Testis (tissue), 2 donors: ENCODE measurements at regions not wholly inside any gene's neighbourhood (a gene's known extent, or its start where the extent isn't known, plus 50 kb on each side); places are given as distances from the start of the nearest gene placed in this dataset.

ENCODE experiments used
- DNase-seq: peaks from one replicate; pipeline ENCODE4 v3.0.0-alpha.2; 2019
- H3K27ac ChIP-seq, 2 donors: fragments of 200-600 bp; sonication (generic); one replicate each; pipeline ENCODE4 v1.5.1; 2019
- H3K27me3 ChIP-seq: fragments of 200-600 bp; sonication (generic); one replicate; pipeline ENCODE4 v1.5.1; 2019
- H3K36me3 ChIP-seq: fragments of 200-600 bp; sonication (generic); one replicate; pipeline ENCODE4 v1.5.1; 2017; ENCODE audit warnings: low read depth; ENCODE audit errors: missing control alignments
- H3K4me1 ChIP-seq: fragments of 200-600 bp; sonication (generic); one replicate; pipeline ENCODE4 v1.5.1; 2019
- H3K4me3 ChIP-seq, 2 donors: fragments of 200-600 bp; sonication (generic); one replicate each; pipeline ENCODE4 v1.5.1; 2017 to 2019
- H3K9me3 ChIP-seq: fragments of 200-600 bp; sonication (generic); one replicate; pipeline ENCODE4 v1.5.1; 2017
- CTCF ChIP-seq, 3 experiments: fragments of 450-650 bp in 2 of 3; fragments of 200-600 bp in 1 of 3; sonication (generic) in 1 of 3; IDR thresholded peaks; one replicate each; pipeline ENCODE4 v1.5.1; 2016 to 2019; ENCODE audit warnings: antibody characterized with exemption in 3 of 3, mild to moderate bottlenecking in 2 of 3, moderate library complexity in 1 of 3
- POLR2A ChIP-seq: fragments of 450-650 bp; IDR thresholded peaks from one replicate; pipeline ENCODE4 v1.6.1; 2017; ENCODE audit warnings: antibody characterized with exemption, mild to moderate bottlenecking, moderate library complexity
- WGBS, 2 donors: methylation state at CpG; one replicate each; pipeline ENCODE4 v1.1.5; 2018; 5-methylcytosine and 5-hydroxymethylcytosine counted together
- intact Hi-C: fragments of 100-400 bp; cut with DNase I; formaldehyde crosslinking; loops from one replicate; pipeline ENCODE4 v1.15.1; 2023; ENCODE audit warnings: low total_unique reads

- no peaks in the 10 kb centered on the region for H3K27me3 ChIP-seq
- H3K4me1 ChIP-seq: no peaks in the 10 kb centered on the region
- no peaks in the 10 kb centered on the region for H3K36me3 ChIP-seq
- TF ChIP-seq CTCF (IDR thresholded peaks at IDR 0.05) (no peak), POLR2A (no peak)
- intact Hi-C loops: no loop called here
- no peak for DNase-seq
- no peak overlapping the region for H3K4me3 ChIP-seq
- no peaks in the 10 kb centered on the region for H3K9me3 ChIP-seq
- 86 to 87% methylated on average over 9 of the region's 9 CpGs for WGBS, 2 donors
- H3K27ac ChIP-seq: no peak overlapping the region
These were observed 84.0 kb upstream of the GSX1 start for GRCh38 chr13:27708325-27708724.

GRCh38 chr13:27709779-27710178 lies 82.5 kb upstream of the GSX1 start:
- Histone ChIP-seq H3K4me1 (no peaks in the 10 kb centered on the region), H3K27me3 (no peaks in the 10 kb centered on the region), H3K36me3 (no peaks in the 10 kb centered on the region), H3K27ac (no peak overlapping the region), H3K4me3 (no peak overlapping the region), H3K9me3 (no peaks in the 10 kb centered on the region)
- WGBS, 2 donors: 65 to 68% methylated on average over 1 of the region's 1 CpG
- intact Hi-C loops: no loop called here
- TF ChIP-seq POLR2A: no peak
- no peak for TF ChIP-seq CTCF (IDR thresholded peaks at IDR 0.05)
- DNase-seq: no peak

GRCh38 chr13:27712421-27712820 lies 79.9 kb upstream of the GSX1 start:
- intact Hi-C loops: no loop called here
- no peaks in the 10 kb centered on the region for H3K27me3 ChIP-seq
- H3K9me3 ChIP-seq: no peaks in the 10 kb centered on the region
- no peak overlapping the region for H3K4me3 ChIP-seq
- DNase-seq: peak; percentile 64
- TF ChIP-seq CTCF (IDR thresholded peaks at IDR 0.05) (no peak), POLR2A (no peak)
- no peaks in the 10 kb centered on the region for H3K36me3 ChIP-seq
- WGBS, 2 donors: 49 to 72% methylated on average over 2 of the region's 2 CpGs
- no peak overlapping the region for H3K27ac ChIP-seq
- no peaks in the 10 kb centered on the region for H3K4me1 ChIP-seq

- no peak for DNase-seq
- no peak for TF ChIP-seq POLR2A
- no peak for TF ChIP-seq CTCF (IDR thresholded peaks at IDR 0.05)
- H3K27me3 ChIP-seq: no peaks in the 10 kb centered on the region
- no peak overlapping the region for H3K4me3 ChIP-seq
- H3K4me1 ChIP-seq: no peaks in the 10 kb centered on the region
- WGBS, 2 donors: 91 to 92% methylated on average over 4 of the region's 4 CpGs
- H3K9me3 ChIP-seq: no peaks in the 10 kb centered on the region
- no peaks in the 10 kb centered on the region for H3K36me3 ChIP-seq
- no peak overlapping the region for H3K27ac ChIP-seq
- intact Hi-C loops: no loop called here
These were observed 78.5 kb upstream of the GSX1 start for GRCh38 chr13:27713767-27714166.

- no peak for DNase-seq
- WGBS, 2 donors: 91 to 92% methylated on average over 2 of the region's 2 CpGs
- H3K27ac ChIP-seq: no peak overlapping the region
- TF ChIP-seq POLR2A (no peak), CTCF (IDR thresholded peaks at IDR 0.05) (no peak)
- H3K4me3 ChIP-seq: no peak overlapping the region
- H3K36me3 ChIP-seq: no peaks in the 10 kb centered on the region
- no peaks in the 10 kb centered on the region for H3K9me3 ChIP-seq
- intact Hi-C loops: no loop called here
- no peaks in the 10 kb centered on the region for H3K27me3 ChIP-seq
- no peaks in the 10 kb centered on the region for H3K4me1 ChIP-seq
These were observed 70.6 kb upstream of the GSX1 start for GRCh38 chr13:27721681-27722080.
